ENCODE measurements at regions not wholly inside any gene's neighbourhood (a gene's known extent, or its start where the extent isn't known, plus 50 kb on each side); places are given as distances from the start of the nearest gene placed in this dataset.
A peak's percentile ranks its signal among the peaks of the same experiment; 100 is the strongest.

DNA sequence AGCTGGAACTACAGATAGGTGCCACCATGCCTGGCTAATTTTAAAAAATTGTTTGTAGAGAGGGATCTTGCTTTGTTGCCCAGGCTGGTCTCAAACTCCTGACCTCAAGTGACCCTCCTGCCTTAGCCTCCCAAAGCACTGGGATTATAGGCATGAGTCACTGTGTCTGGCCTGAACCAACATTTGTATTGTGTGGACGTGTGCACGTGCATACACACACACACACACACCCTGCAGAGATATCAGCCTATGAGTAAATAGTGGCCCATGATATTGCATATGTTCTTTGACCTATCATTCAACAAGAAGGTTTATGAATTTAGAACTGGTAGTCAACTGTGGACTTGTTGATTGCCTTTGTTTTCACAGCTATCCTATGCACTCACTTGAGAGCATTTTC lies 161.6 kb downstream of the BAMBI start (continued):
- TF ChIP-seq, protein P1, sequence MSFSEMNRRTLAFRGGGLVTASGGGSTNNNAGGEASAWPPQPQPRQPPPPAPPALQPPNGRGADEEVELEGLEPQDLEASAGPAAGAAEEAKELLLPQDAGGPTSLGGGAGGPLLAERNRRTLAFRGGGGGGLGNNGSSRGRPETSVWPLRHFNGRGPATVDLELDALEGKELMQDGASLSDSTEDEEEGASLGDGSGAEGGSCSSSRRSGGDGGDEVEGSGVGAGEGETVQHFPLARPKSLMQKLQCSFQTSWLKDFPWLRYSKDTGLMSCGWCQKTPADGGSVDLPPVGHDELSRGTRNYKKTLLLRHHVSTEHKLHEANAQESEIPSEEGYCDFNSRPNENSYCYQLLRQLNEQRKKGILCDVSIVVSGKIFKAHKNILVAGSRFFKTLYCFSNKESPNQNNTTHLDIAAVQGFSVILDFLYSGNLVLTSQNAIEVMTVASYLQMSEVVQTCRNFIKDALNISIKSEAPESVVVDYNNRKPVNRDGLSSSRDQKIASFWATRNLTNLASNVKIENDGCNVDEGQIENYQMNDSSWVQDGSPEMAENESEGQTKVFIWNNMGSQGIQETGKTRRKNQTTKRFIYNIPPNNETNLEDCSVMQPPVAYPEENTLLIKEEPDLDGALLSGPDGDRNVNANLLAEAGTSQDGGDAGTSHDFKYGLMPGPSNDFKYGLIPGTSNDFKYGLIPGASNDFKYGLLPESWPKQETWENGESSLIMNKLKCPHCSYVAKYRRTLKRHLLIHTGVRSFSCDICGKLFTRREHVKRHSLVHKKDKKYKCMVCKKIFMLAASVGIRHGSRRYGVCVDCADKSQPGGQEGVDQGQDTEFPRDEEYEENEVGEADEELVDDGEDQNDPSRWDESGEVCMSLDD (tag by site-specific recombination; IDR thresholded peaks at IDR 0.05) = no peak
- TF ChIP-seq KLF9 (tag by site-specific recombination; IDR thresholded peaks at IDR 0.05; ENCODE audit: low read depth) = no peak
- no peak; the same call in 1 of the 2 replicates for TF ChIP-seq WT1 (tag by site-specific recombination; IDR thresholded peaks at IDR 0.05)
- TF ChIP-seq, protein P2, sequence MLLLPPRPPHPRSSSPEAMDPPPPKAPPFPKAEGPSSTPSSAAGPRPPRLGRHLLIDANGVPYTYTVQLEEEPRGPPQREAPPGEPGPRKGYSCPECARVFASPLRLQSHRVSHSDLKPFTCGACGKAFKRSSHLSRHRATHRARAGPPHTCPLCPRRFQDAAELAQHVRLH (tag by site-specific recombination; IDR thresholded peaks at IDR 0.05) = peak; percentile 57; the same call in 1 of the 2 replicates
- TF ChIP-seq TRIM28 (IDR thresholded peaks at IDR 0.05; ENCODE audit: borderline replicate concordance, low read length) = peak; percentile 83; the same call in 1 of the 2 replicates
- TF ChIP-seq SCRT1 (tag by site-specific recombination; IDR thresholded peaks at IDR 0.05; ENCODE audit: borderline replicate concordance) = peak; percentile 78; the same call in 1 of the 2 replicates
- TF ChIP-seq, protein P3, sequence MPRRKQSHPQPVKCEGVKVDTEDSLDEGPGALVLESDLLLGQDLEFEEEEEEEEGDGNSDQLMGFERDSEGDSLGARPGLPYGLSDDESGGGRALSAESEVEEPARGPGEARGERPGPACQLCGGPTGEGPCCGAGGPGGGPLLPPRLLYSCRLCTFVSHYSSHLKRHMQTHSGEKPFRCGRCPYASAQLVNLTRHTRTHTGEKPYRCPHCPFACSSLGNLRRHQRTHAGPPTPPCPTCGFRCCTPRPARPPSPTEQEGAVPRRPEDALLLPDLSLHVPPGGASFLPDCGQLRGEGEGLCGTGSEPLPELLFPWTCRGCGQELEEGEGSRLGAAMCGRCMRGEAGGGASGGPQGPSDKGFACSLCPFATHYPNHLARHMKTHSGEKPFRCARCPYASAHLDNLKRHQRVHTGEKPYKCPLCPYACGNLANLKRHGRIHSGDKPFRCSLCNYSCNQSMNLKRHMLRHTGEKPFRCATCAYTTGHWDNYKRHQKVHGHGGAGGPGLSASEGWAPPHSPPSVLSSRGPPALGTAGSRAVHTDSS (tag by site-specific recombination; IDR thresholded peaks at IDR 0.05) = 0 out of 2 replicates have a peak, but pooled peaks have one; percentile 10
- TF ChIP-seq ZNF624 (tag by site-specific recombination; IDR thresholded peaks at IDR 0.05) = no peak

DNA sequence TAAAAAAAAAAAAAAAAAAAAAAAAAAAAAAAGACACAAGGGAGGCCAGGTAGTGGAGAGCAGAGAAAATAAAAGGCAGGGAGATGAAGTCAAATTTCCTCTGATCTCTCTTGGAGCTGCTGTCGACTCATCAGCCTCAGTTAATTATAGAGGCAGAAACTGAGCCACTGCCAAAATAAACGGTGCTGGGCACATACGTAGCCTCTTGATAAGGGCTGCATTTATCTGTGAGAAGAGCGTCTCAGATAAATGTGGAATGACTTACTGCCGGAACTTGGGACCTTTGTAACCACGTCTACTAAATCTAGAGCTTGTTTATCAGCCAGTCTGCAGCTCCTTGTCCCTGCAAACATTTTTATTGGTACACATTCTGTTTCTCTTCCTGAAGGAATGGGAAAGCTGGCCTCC lies 162.3 kb downstream of the BAMBI start:
- Histone ChIP-seq H3K36me3 (ENCODE audit: control insufficient read depth in 2 of 2, insufficient read depth in 1 of 2, low read length in 2 of 2) (no peaks in the 10 kb centered on the region), H3K9me3 (ENCODE audit: control insufficient read depth, insufficient read depth, low read depth, low read length) (no peaks in the 10 kb centered on the region), H3K4me3 (ENCODE audit: low read depth, low read length) (no peak overlapping the region), H3K27ac (ENCODE audit: extremely low read depth, low read depth, low read length) (peak overlapping the region; percentile 50; the same call in 1 of the 2 replicates), H3K4me1 (ENCODE audit: control insufficient read depth, insufficient read depth, low read length) (peaks cover 17% of the 10 kb centered on the region)
- ChIA-PET CTCF (interaction anchor here (0.6 to 1.9 kb wide), 7 partner anchors 31 to 536 kb away, joined by 3 to 7 read pairs (median 3); no protein-coding TSS in a partner anchor), POLR2A (interaction anchor here (0.7 to 1.9 kb wide), 9 partner anchors 18 to 817 kb away, joined by 3 to 8 read pairs (median 6); partner anchors contain the start of genes BAMBI and MPP7)
- peak; percentile 34; the same call in 1 of the 2 replicates for TF ChIP-seq GLIS1 (tag by site-specific recombination; IDR thresholded peaks at IDR 0.05)
- TF ChIP-seq SCRT2 (tag by site-specific recombination; IDR thresholded peaks at IDR 0.05) = no peak
- 0 out of 2 replicates have a peak, but pooled peaks have one; percentile 43 for TF ChIP-seq OVOL3 (tag by site-specific recombination; IDR thresholded peaks at IDR 0.05)
- TF ChIP-seq GLI2 (tag by site-specific recombination; IDR thresholded peaks at IDR 0.05; ENCODE audit: borderline replicate concordance, low read depth) = peak; percentile 23; the same call in 1 of the 2 replicates
- peak; percentile 53 for TF ChIP-seq ZNF366 (tag by site-specific recombination; conservative IDR thresholded peaks at IDR 0.05)
- TF ChIP-seq ZNF639 (tag by site-specific recombination; IDR thresholded peaks at IDR 0.05) = 0 out of 2 replicates have a peak, but pooled peaks have one; percentile 36
- TF ChIP-seq SP7 (tag by site-specific recombination; IDR thresholded peaks at IDR 0.05) = peak; percentile 98
- TF ChIP-seq ZNF561 (tag by site-specific recombination; IDR thresholded peaks at IDR 0.05; ENCODE audit: borderline replicate concordance) = 0 out of 2 replicates have a peak, but pooled peaks have one; percentile 55
- no peak for TF ChIP-seq ZNF707 (tag by site-specific recombination; IDR thresholded peaks at IDR 0.05)
- TF ChIP-seq ZNF610 (tag by site-specific recombination; IDR thresholded peaks at IDR 0.05; ENCODE audit: borderline replicate concordance) = peak; percentile 62; the same call in 1 of the 2 replicates
- TF ChIP-seq, protein P4, sequence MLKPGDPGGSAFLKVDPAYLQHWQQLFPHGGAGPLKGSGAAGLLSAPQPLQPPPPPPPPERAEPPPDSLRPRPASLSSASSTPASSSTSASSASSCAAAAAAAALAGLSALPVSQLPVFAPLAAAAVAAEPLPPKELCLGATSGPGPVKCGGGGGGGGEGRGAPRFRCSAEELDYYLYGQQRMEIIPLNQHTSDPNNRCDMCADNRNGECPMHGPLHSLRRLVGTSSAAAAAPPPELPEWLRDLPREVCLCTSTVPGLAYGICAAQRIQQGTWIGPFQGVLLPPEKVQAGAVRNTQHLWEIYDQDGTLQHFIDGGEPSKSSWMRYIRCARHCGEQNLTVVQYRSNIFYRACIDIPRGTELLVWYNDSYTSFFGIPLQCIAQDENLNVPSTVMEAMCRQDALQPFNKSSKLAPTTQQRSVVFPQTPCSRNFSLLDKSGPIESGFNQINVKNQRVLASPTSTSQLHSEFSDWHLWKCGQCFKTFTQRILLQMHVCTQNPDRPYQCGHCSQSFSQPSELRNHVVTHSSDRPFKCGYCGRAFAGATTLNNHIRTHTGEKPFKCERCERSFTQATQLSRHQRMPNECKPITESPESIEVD (tag by site-specific recombination; IDR thresholded peaks at IDR 0.05) = peak; percentile 31; the same call in 1 of the 2 replicates
- no peak for TF ChIP-seq ZFHX2 (tag by site-specific recombination; conservative IDR thresholded peaks at IDR 0.05)
- TF ChIP-seq OSR2 (tag by site-specific recombination; IDR thresholded peaks at IDR 0.05) = peak; percentile 63
- peak; percentile 40; the same call in 1 of the 2 replicates for TF ChIP-seq TSHZ1 (tag by site-specific recombination; IDR thresholded peaks at IDR 0.05; ENCODE audit: borderline replicate concordance)
- 0 out of 2 replicates have a peak, but pooled peaks have one; percentile 17 for TF ChIP-seq ZNF501 (tag by site-specific recombination; IDR thresholded peaks at IDR 0.05)
